ENCODE measurements at regions not wholly inside any gene's neighbourhood (a gene's known extent, or its start where the extent isn't known, plus 50 kb on each side); places are given as distances from the start of the nearest gene placed in this dataset.

- no peak for DNase-seq (ENCODE audit: low spot score in 2 of 2)
- WGBS = 81% methylated on average over 8 of the region's 8 CpGs
- Histone ChIP-seq H3K27me3 (no peaks in the 10 kb centered on the region), H3K9me3 (no peaks in the 10 kb centered on the region), H3K4me3 (no peak overlapping the region), H3K27ac (no peak overlapping the region), H3K4me1 (no peaks in the 10 kb centered on the region), H3K36me3 (no peaks in the 10 kb centered on the region)
- TF ChIP-seq, protein P1, sequence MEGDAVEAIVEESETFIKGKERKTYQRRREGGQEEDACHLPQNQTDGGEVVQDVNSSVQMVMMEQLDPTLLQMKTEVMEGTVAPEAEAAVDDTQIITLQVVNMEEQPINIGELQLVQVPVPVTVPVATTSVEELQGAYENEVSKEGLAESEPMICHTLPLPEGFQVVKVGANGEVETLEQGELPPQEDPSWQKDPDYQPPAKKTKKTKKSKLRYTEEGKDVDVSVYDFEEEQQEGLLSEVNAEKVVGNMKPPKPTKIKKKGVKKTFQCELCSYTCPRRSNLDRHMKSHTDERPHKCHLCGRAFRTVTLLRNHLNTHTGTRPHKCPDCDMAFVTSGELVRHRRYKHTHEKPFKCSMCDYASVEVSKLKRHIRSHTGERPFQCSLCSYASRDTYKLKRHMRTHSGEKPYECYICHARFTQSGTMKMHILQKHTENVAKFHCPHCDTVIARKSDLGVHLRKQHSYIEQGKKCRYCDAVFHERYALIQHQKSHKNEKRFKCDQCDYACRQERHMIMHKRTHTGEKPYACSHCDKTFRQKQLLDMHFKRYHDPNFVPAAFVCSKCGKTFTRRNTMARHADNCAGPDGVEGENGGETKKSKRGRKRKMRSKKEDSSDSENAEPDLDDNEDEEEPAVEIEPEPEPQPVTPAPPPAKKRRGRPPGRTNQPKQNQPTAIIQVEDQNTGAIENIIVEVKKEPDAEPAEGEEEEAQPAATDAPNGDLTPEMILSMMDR (IDR thresholded peaks at IDR 0.05) = no peak
- TF ChIP-seq POLR2A (IDR thresholded peaks at IDR 0.05) (no peak), EP300 (IDR thresholded peaks at IDR 0.05) (no peak), POLR2AphosphoS5 (IDR thresholded peaks at IDR 0.05) (no peak)
Observed at GRCh38 chr6:140245296-140246040, 871.0 kb upstream of the CITED2 start.

DNA sequence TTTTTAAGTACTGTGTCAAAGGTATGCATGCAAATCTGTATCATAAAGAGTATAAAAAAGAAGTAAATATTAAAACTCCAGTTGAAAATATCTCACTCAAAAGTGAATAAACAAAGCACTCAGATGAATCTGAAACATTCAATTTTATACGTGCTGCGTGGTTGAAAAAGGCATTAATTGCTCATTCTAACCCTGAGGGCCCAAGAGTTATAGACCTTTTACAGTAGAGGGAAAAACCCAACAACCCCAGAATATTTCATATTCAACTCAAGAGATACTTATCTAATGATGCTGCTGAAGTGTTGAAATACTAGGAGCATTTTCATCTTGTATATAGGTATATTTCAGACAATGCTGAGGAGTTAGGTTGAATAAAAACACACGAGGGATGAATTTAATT, 862.8 kb upstream of the CITED2 start:
- Histone ChIP-seq H3K9me3 (peaks cover 5% of the 10 kb centered on the region), H3K27me3 (no peaks in the 10 kb centered on the region), H3K4me3 (no peak overlapping the region), H3K27ac (no peak overlapping the region), H3K36me3 (no peaks in the 10 kb centered on the region), H3K4me1 (no peaks in the 10 kb centered on the region)
- 55% methylated on average over 3 of the region's 3 CpGs for WGBS
- TF ChIP-seq POLR2A (IDR thresholded peaks at IDR 0.05) (no peak), POLR2AphosphoS5 (IDR thresholded peaks at IDR 0.05) (no peak), EP300 (IDR thresholded peaks at IDR 0.05) (no peak)
- TF ChIP-seq, protein P1 (IDR thresholded peaks at IDR 0.05) = no peak
- no peak for DNase-seq (ENCODE audit: low spot score in 2 of 2)

- WGBS = 67% methylated on average over 3 of the region's 3 CpGs
- Histone ChIP-seq H3K27ac (no peak overlapping the region), H3K4me1 (no peaks in the 10 kb centered on the region), H3K4me3 (no peak overlapping the region), H3K27me3 (no peaks in the 10 kb centered on the region), H3K36me3 (no peaks in the 10 kb centered on the region), H3K9me3 (peaks cover 7% of the 10 kb centered on the region)
- TF ChIP-seq EP300 (IDR thresholded peaks at IDR 0.05) (no peak), POLR2A (IDR thresholded peaks at IDR 0.05) (no peak), POLR2AphosphoS5 (IDR thresholded peaks at IDR 0.05) (no peak)
- TF ChIP-seq, protein P1 (IDR thresholded peaks at IDR 0.05) = no peak
- DNase-seq (ENCODE audit: low spot score in 2 of 2) = no peak
Observed at GRCh38 chr6:140236732-140237131, 862.3 kb upstream of the CITED2 start.

DNA sequence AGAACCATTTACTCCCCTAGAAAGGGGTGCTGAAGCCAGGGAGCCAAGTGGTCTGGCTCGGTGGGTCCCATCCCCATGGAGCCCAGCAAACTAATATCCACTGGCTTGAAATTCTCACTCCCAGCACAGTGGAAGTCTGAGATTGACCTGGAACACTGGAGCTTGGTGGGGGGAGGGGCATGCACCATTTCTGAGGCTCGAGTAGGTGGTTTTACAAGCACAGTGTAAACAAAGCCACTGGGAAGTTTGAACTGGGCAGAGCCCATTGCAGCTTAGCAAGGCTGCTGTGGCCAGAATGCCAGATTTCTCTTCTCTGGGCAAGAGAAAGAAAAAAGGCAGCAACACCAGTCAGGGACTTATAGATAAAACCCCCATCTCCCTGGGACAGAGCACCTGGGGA, 855.8 kb upstream of the CITED2 start:
- no peak overlapping the region for H3K4me3 ChIP-seq
- no peaks in the 10 kb centered on the region for H3K4me1 ChIP-seq
- WGBS = 65% methylated on average over 2 of the region's 2 CpGs
- H3K27me3 ChIP-seq = no peaks in the 10 kb centered on the region
- TF ChIP-seq EP300 (IDR thresholded peaks at IDR 0.05) = no peak
- TF ChIP-seq POLR2AphosphoS5 (IDR thresholded peaks at IDR 0.05) = no peak
- TF ChIP-seq POLR2A (IDR thresholded peaks at IDR 0.05) = no peak
- TF ChIP-seq, protein P1 (IDR thresholded peaks at IDR 0.05) = no peak
- H3K36me3 ChIP-seq = no peaks in the 10 kb centered on the region
- peaks cover 7% of the 10 kb centered on the region for H3K9me3 ChIP-seq
- DNase-seq (ENCODE audit: low spot score in 2 of 2) = no peak
- H3K27ac ChIP-seq = no peak overlapping the region

- 87% methylated on average over 1 of the region's 1 CpG for WGBS
- no peak overlapping the region for H3K4me3 ChIP-seq
- H3K4me1 ChIP-seq = no peaks in the 10 kb centered on the region
- no peak overlapping the region for H3K27ac ChIP-seq
- peaks cover 3% of the 10 kb centered on the region for H3K9me3 ChIP-seq
- no peaks in the 10 kb centered on the region for H3K27me3 ChIP-seq
- no peak for DNase-seq (ENCODE audit: low spot score in 2 of 2)
- H3K36me3 ChIP-seq = no peaks in the 10 kb centered on the region
- TF ChIP-seq EP300 (IDR thresholded peaks at IDR 0.05) (no peak), POLR2AphosphoS5 (IDR thresholded peaks at IDR 0.05) (no peak), POLR2A (IDR thresholded peaks at IDR 0.05) (no peak)
- TF ChIP-seq, protein P1 (IDR thresholded peaks at IDR 0.05) = no peak
Observed at GRCh38 chr6:140228491-140228890, 854.0 kb upstream of the CITED2 start.
